ENCODE measurements at regions not wholly inside any gene's neighbourhood (a gene's known extent, or its start where the extent isn't known, plus 50 kb on each side); places are given as distances from the start of the nearest gene placed in this dataset.

- Mint-ChIP-seq H3K4me3 (no peak overlapping the region), H3K36me3 (ENCODE audit: low read depth) (no peaks in the 10 kb centered on the region), H3K9me3 (no peaks in the 10 kb centered on the region), H3K4me1 (ENCODE audit: low read depth) (no peaks in the 10 kb centered on the region), H3K27me3 (no peaks in the 10 kb centered on the region), H3K27ac (no peak overlapping the region)
- no peak for TF ChIP-seq CTCF (IDR thresholded peaks at IDR 0.05)
- POLR2A ChIA-PET: no interaction called here
- Histone ChIP-seq H3K4me3 (ENCODE audit: low read length) (no peak overlapping the region), H3K27ac (ENCODE audit: low read depth in 1 of 2, low read length in 2 of 2) (no peak overlapping the region), H3K36me3 (ENCODE audit: insufficient read depth, low read length) (no peaks in the 10 kb centered on the region), H3K4me1 (ENCODE audit: insufficient read depth, low read length) (no peaks in the 10 kb centered on the region), H3K9me3 (ENCODE audit: control insufficient read depth in 1 of 2, insufficient read depth in 1 of 2, low read length in 2 of 2) (peaks cover 0 to 18% of the 10 kb centered on the region in 2 experiments), H3K27me3 (ENCODE audit: control insufficient read depth in 1 of 2, insufficient read depth in 2 of 2, low read length in 2 of 2) (no peaks in the 10 kb centered on the region)
- CTCF ChIA-PET: no interaction called here
- ATAC-seq (ENCODE audit: poor library complexity): no peak
- peak in 1 of 14 experiments; percentile 4 for DNase-seq
- intact Hi-C loops (cut with DNase I, micrococcal nuclease): no loop called here
Measured at GRCh38 chr2:164109006-164109405, 373.2 kb upstream of the FIGN start.

GRCh38 chr2:164103271-164103670 lies 367.5 kb upstream of the FIGN start:
- no peaks in the 10 kb centered on the region for H3K27me3 Mint-ChIP-seq
- Histone ChIP-seq H3K27me3 (ENCODE audit: control insufficient read depth in 1 of 2, insufficient read depth in 2 of 2, low read length in 2 of 2) (no peaks in the 10 kb centered on the region), H3K36me3 (ENCODE audit: insufficient read depth, low read length) (no peaks in the 10 kb centered on the region), H3K27ac (ENCODE audit: low read depth in 1 of 2, low read length in 2 of 2) (no peak overlapping the region), H3K4me1 (ENCODE audit: insufficient read depth, low read length) (no peaks in the 10 kb centered on the region), H3K9me3 (ENCODE audit: control insufficient read depth in 1 of 2, insufficient read depth in 1 of 2, low read length in 2 of 2) (peaks cover 0 to 6% of the 10 kb centered on the region in 2 experiments), H3K4me3 (ENCODE audit: low read length) (no peak overlapping the region)
- H3K4me3 Mint-ChIP-seq: no peak overlapping the region
- no peaks in the 10 kb centered on the region for H3K36me3 Mint-ChIP-seq (ENCODE audit: low read depth)
- no peaks in the 10 kb centered on the region for H3K4me1 Mint-ChIP-seq (ENCODE audit: low read depth)
- no peak for DNase-seq
- H3K9me3 Mint-ChIP-seq: peaks cover 3% of the 10 kb centered on the region
- TF ChIP-seq CTCF (IDR thresholded peaks at IDR 0.05): no peak
- no peak for ATAC-seq (ENCODE audit: poor library complexity)
- ChIA-PET POLR2A (no interaction called here), CTCF (no interaction called here)
- H3K27ac Mint-ChIP-seq: no peak overlapping the region
- intact Hi-C loops (cut with DNase I, micrococcal nuclease): no loop called here

- intact Hi-C loops (cut with DNase I, micrococcal nuclease): no loop called here
- Histone ChIP-seq H3K27me3 (ENCODE audit: control insufficient read depth in 1 of 2, insufficient read depth in 2 of 2, low read length in 2 of 2) (no peaks in the 10 kb centered on the region), H3K9me3 (ENCODE audit: control insufficient read depth in 1 of 2, insufficient read depth in 1 of 2, low read length in 2 of 2) (peaks cover 0 to 6% of the 10 kb centered on the region in 2 experiments), H3K27ac (ENCODE audit: low read depth in 1 of 2, low read length in 2 of 2) (no peak overlapping the region), H3K4me1 (ENCODE audit: insufficient read depth, low read length) (no peaks in the 10 kb centered on the region), H3K36me3 (ENCODE audit: insufficient read depth, low read length) (no peaks in the 10 kb centered on the region), H3K4me3 (ENCODE audit: low read length) (no peak overlapping the region)
- H3K9me3 Mint-ChIP-seq: peaks cover 3% of the 10 kb centered on the region
- ATAC-seq (ENCODE audit: poor library complexity): no peak
- CTCF ChIA-PET: no interaction called here
- no peaks in the 10 kb centered on the region for H3K27me3 Mint-ChIP-seq
- H3K36me3 Mint-ChIP-seq (ENCODE audit: low read depth): no peaks in the 10 kb centered on the region
- POLR2A ChIA-PET: no interaction called here
- DNase-seq: no peak
- H3K27ac Mint-ChIP-seq: no peak overlapping the region
- TF ChIP-seq CTCF (IDR thresholded peaks at IDR 0.05): no peak
- H3K4me1 Mint-ChIP-seq (ENCODE audit: low read depth): no peaks in the 10 kb centered on the region
- no peak overlapping the region for H3K4me3 Mint-ChIP-seq
Measured at GRCh38 chr2:164102366-164102765, 366.6 kb upstream of the FIGN start.
